Right lobe of liver (tissue), 4 donors: ENCODE measurements at regions not wholly inside any gene's neighbourhood (a gene's known extent, or its start where the extent isn't known, plus 50 kb on each side); places are given as distances from the start of the nearest gene placed in this dataset.

Source experiments
- CTCF ChIP-seq, 4 donors: fragments of 200-600 bp in 3 of 4; fragments of 450-650 bp in 1 of 4; IDR thresholded peaks; one replicate each; pipeline versions ENCODE4 v1.5.1 to v1.8.0; 2016 to 2022; ENCODE audit warnings: antibody characterized with exemption in 4 of 4, mild to moderate bottlenecking in 2 of 4
- POLR2A ChIP-seq: fragments of 450-650 bp; IDR thresholded peaks from one replicate; pipeline ENCODE4 v1.6.1; 2017; ENCODE audit warnings: antibody characterized with exemption, mild to moderate bottlenecking
- donor health status: DM: no; HTN: no; CAD: no.
- donor health status: DM: no; HTN: no; CAD: no.
- donor health status: DM: no; HTN: yes; CAD: no.

- TF ChIP-seq CTCF (IDR thresholded peaks at IDR 0.05) (no peak), POLR2A (no peak)
Observed at GRCh38 chr5:67809589-67809988, 406.0 kb upstream of the PIK3R1 start.
